GM21447 (cell line): ENCODE measurements at regions not wholly inside any gene's neighbourhood (a gene's known extent, or its start where the extent isn't known, plus 50 kb on each side); places are given as distances from the start of the nearest gene placed in this dataset.

ENCODE experiments used
- ATAC-seq: cut with Tn5 transposase; IDR thresholded peaks from one replicate; pipeline ENCODE4 v1.9.1; 2021; ENCODE audit not compliant: unreplicated experiment

DNA sequence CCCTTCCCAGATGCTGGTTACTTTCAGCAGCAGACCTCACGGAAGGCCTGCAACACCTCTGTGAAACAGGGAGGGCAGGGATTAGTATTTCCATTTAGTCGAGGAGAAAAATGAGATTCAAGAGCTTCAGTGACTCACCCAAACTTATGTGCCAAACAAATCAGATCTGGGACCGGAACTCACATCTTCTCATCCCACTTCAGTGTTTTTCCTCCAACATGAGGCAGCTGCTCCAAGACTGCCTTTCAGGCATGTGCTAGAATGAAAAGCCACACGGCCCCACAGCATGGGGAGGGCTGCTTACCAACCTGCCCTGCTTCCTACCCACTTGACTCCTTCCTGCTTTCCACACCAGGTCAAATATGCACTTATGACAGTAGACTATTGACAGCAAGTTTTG is 129.4 kb upstream of the SLC24A5 start:
- no peak for ATAC-seq

- ATAC-seq: no peak
Observed at GRCh38 chr15:47993051-47993450, 127.7 kb upstream of the SLC24A5 start.

- ATAC-seq: no peak
Observed at GRCh38 chr15:47997195-47998080, 123.4 kb upstream of the SLC24A5 start.

GRCh38 chr15:47998619-47999019 is 122.2 kb upstream of the SLC24A5 start:
- no peak for ATAC-seq

DNA sequence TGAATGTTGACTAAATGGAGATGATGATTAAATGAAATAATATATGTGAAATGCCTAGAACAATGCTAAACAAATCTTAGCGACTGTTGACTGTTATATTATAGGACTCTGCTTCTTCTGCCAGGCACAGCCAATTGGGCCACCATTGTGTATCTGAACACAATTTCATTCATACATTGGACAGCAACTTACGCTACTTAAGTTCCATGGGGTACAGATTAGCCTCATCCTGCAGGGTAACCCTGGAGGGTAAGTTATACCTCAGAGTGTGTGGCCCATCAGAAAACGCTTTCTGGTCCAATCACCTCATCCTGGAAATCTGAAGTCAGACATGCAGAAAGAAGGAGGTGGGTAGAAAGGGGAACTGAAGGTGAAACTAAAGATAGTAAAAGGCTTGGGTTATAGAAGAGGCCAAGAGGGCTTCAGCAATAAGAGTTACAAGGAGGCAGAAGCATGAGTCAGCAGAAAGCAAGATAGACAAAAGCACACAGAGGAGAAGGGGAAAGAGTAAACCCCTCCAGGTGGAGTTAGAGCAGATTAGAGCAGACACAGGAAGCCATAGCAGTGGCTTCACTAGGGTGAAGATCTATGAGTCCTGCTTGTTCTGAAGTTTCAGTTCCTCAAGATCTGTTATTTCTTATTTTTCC is 119.3 kb upstream of the SLC24A5 start:
- peak; percentile 92 for ATAC-seq

GRCh38 chr15:48002767-48003166 is 118.0 kb upstream of the SLC24A5 start:
- ATAC-seq: no peak

GRCh38 chr15:48003441-48003840 is 117.3 kb upstream of the SLC24A5 start:
- no peak for ATAC-seq

- no peak for ATAC-seq
Observed at GRCh38 chr15:48005077-48005476, 115.7 kb upstream of the SLC24A5 start.

- no peak for ATAC-seq
Observed at GRCh38 chr15:48006031-48006511, 114.7 kb upstream of the SLC24A5 start.

GRCh38 chr15:48010316-48010715 is 110.5 kb upstream of the SLC24A5 start:
- ATAC-seq: no peak

DNA sequence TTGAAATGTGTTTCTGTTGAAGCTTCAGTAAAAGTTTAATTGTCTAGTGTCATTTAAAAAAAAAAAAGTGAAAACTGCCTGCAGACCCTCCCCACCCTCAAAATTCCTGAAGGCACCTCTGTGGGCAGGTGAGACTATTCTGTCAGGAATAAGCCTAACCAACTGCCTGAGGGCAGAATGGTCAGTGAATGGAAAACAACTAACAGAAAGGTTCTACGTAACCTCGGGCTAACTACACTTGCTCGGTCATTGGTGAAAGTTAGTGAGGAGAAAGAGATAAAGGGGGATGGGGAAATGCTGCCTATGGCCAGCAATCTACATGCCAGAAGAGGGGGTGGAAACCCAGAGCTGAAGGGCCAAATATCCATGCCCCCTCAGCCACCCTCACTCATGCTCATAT is 108.6 kb upstream of the SLC24A5 start:
- ATAC-seq: no peak

DNA sequence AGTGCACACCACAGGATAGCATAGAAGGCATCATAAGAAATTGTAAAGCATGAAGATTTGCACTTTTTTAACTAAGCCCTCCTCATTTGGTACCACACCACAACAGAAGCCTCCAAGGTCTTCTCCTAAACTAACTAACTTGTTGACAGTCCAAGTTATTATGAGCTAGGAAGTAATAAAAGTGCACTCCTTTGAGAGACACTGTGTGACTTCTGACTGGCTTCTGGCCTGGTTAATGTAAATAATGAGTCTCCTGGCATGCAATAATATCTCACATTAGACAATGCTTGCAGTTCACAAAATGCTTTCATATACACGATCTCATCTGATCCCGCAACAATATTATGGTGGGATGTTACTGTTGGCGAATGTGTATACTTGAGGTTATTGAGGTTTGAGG is 103.9 kb upstream of the SLC24A5 start:
- no peak for ATAC-seq

GRCh38 chr15:48017747-48018146 is 103.0 kb upstream of the SLC24A5 start:
- no peak for ATAC-seq

- no peak for ATAC-seq
Observed at GRCh38 chr15:48020166-48020565, 100.6 kb upstream of the SLC24A5 start.

- ATAC-seq: no peak
Observed at GRCh38 chr15:48021336-48022086, 99.3 kb upstream of the SLC24A5 start.

DNA sequence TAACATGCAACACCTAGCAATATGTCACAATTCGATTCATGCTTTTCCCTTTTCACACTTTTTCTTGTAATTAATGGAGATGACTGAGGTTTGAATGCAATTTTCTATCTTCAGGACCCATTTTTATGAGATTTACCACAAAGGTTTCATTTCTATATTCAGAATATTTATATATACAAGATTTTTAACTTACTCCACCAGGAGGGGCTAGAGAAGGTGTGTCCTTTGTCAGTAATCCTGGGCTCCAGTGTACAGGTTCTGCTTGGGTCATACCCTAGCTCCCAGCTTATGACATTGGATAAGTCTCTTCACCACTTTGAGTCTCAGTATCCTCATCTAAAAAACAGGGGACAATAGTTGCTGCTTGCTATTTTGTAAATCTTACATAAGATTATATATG is 95.7 kb upstream of the SLC24A5 start:
- no peak for ATAC-seq

DNA sequence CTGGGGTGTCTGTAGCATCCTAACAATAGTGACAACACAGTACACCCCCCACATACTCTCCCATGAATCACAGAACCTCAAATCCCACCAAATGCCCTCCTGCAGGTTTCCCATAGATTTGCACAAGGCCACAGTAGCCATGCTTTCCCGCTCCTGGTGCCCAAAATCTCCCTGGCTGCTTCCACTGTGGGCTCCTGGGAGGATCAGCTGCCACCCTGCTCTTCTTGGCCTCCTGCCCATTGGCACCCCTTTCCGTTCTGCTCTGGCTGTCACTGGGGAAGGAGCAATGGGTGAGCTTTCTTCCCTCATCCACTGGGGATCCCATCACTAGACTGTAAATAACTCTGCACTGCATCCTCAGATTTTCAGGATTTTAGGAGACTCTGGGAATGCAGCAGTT is 92.1 kb upstream of the SLC24A5 start:
- no peak for ATAC-seq

DNA sequence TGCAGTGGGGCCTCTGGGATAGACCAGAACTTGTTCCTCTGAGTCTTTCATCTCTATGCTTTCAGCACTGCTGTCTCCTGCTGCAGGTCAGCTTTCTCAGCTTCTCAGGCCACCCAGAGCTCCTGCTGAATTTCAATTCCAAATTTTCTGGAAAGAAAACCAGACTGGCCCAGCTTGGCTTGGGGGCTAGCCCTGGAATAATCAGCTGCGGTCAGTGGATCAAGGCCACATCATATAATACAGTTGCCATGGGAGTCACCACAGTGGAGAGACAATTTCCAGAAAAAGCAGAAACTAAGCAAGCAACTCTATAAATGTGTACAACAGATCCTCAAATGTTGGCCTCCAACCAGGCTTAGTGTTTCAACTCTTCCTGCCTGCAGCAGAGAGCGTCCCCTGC is 91.1 kb upstream of the SLC24A5 start:
- ATAC-seq: no peak

GRCh38 chr15:48031466-48031865 is 89.3 kb upstream of the SLC24A5 start:
- ATAC-seq: no peak

DNA sequence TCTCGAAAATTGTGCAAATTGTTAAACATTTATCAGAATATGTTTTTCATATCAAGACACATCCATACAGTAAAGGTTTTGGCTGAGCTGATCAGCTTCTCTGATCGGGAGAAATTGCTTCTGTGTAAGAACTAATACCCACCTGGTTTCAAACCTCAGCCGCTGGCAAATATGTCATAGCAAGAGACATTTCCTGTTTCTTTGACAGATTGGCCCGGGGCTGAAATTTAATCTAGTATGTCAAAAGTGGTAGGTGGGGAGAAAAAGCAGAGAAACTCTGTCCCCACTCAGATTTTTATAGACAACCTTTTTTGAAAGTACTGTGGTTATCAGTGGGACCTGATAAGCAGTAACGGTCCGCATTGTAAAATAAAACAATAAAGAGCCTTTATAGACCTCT is 88.8 kb upstream of the SLC24A5 start:
- no peak for ATAC-seq

DNA sequence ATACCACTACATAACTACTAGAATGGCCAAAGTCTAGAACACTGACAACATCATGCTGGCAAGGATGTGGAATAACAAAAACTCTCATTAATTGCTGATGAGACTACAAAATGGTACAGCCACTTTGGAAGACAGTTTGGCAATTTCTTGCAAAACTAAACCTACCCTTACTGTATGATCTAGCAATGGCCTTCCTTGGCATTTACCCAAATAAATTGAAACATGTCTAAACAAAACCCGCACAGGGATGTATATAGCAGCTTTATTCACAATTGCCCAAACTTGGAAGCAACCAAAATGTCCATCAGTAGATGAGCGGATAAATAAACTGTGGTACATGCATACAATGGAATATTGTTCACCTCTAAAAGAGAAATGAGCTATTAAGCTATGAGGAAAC is 87.9 kb upstream of the SLC24A5 start:
- ATAC-seq: no peak

DNA sequence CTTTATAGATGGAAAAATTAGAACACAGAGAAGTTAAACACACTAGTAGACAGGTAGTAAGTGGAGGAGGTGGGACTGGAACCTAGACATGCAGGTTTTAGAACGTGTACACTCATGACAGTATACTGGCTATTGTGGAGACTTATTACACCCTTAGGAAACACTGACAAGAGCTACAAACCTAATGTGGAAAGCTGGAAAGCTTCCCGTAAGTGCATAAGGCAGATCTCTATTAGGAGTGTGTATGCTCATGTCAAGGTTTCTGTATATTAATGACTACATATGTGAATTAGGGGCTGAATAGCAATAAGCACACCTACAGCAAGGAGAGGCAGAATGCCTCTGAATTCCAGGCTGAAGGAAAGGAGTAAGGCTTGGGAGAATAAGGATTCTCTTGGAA is 82.6 kb upstream of the SLC24A5 start:
- ATAC-seq: no peak
